HG02943 (cell line): ENCODE measurements at regions not wholly inside any gene's neighbourhood (a gene's known extent, or its start where the extent isn't known, plus 50 kb on each side); places are given as distances from the start of the nearest gene placed in this dataset.

ENCODE experiments used
- ATAC-seq: cut with Tn5 transposase; IDR thresholded peaks from one replicate; pipeline ENCODE4 v1.9.1; 2021; ENCODE audit warnings: mild to moderate bottlenecking, low read depth, moderate library complexity; ENCODE audit not compliant: unreplicated experiment

GRCh38 chr18:10401521-10401920, 52.9 kb upstream of the APCDD1 start:
- no peak for ATAC-seq

DNA sequence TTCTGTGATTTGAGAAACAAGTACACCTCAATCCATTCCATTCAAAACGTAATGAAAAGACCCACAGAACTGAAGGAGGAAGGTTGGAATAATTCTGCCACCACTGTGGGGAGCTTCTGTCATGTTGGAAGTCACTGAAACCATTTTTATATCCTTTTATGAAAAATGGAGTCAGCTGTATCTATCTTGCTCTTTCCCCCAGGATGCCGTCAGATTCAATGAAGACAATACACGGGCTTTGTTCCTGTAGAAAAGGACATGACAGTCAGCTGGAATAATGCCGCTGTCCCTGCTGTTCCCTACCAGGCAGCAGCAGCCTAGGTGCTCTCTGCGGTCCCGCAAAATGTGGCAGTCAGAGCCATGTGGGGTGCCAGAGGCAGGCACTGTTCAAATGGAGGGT, 52.5 kb upstream of the APCDD1 start:
- no peak for ATAC-seq

GRCh38 chr18:10402871-10403559, 51.4 kb upstream of the APCDD1 start:
- ATAC-seq, result no peak

DNA sequence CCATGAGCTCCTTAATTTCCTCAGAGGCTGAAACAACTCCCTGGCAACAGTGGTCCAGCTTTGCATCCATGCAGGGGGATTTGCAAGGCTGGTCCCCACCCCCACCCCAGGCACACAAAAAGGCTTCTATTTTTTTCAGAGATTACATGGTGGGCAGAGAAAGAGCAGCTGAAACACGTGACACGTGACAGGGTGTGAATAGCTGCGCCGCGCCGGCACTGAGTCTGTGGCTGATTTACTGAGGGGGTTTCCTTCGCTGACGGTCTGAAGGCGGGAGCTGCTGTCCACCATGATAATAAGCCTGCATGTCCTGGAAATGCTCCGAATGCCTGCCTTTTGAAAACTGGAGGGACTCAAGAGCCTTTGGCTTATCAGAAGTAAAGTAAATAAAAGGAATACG, 50.7 kb upstream of the APCDD1 start:
- ATAC-seq, result no peak

GRCh38 chr18:10404168-10404567, 50.3 kb upstream of the APCDD1 start:
- ATAC-seq, result no peak
